NCI-H2196 treated with DMSO at 0.1 percent for 48 hours (cell line): ENCODE measurements at regions not wholly inside any gene's neighbourhood (a gene's known extent, or its start where the extent isn't known, plus 50 kb on each side); places are given as distances from the start of the nearest gene placed in this dataset.
"Not testable (repeated sequence)": the region's sequence is repeated elsewhere in the genome, so short reads cannot be mapped to it uniquely, and the experiment has no call there.

Experiments
- DNase-seq: peaks from one replicate; lab custom pipeline; 2025; ENCODE audit not compliant: unreplicated experiment; lab: John Stamatoyannopoulos, UW

DNA sequence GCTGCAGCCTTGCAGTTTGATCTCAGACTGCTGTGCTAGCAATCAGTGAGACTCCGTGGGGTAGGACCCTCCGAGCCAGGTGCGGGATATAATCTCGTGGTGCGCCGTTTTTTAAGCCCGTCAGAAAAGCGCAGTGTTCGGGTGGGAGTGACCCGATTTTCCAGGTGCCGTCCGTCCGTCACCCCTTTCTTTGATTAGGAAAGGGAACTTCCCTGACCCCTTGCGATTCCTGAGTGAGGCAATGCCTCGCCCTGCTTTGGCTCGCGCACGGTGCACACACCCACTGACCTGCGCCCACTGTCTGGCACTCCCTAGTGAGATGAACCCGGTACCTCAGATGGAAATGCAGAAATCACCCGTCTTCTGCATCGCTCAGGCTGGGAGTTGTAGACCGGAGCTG is 203.2 kb downstream of the SNCAIP start:
- not testable (repeated sequence) for DNase-seq

DNA sequence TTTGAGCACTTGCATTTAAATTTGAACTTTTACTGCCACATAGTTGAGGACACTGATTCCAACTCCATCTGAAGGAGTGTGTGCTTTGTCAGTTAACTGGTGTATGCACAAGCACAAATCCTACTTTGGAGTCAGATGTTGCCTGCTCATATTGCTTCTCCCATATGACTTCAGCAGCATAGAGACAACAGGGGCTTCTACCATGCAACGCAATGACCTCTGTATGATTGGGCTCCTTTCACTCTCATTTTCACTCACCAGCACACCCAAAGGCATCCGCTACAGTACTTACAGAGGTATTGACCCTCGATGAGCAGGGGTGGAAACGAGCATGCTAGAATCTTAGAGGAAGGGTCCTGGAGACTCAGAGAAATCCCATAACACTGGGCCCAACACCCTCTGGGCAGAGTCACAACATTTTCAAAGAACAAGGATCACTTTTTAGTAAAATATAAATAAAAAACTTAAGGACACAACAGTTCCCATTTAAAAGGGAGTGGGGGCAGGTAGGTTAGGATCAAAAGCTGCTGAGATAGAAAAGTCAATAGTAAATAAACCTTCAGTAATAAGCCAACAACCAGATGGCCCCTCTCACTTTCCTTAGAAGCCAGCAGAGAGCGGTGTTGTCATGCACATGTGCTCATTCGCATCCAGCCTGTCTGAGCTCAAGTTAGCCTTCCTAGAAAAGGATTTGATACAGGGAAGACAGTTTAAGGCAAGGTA is 203.8 kb downstream of the SNCAIP start:
- DNase-seq = peak; percentile 53

DNA sequence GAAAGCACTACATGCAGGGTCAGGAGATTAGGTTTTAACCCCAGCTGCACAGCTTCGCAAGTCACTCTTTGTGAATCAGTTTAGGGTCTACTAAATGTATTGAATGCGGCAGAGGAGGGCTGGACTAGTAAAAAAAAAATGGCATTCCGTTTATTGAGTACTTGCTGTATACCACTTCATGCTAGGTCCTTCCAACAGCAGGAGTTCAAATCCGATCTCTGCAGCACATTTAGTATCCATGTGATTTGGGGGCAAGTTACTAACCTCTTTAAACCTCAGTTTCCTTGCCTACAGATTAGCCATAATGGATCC is 204.4 kb downstream of the SNCAIP start:
- no peak for DNase-seq

DNA sequence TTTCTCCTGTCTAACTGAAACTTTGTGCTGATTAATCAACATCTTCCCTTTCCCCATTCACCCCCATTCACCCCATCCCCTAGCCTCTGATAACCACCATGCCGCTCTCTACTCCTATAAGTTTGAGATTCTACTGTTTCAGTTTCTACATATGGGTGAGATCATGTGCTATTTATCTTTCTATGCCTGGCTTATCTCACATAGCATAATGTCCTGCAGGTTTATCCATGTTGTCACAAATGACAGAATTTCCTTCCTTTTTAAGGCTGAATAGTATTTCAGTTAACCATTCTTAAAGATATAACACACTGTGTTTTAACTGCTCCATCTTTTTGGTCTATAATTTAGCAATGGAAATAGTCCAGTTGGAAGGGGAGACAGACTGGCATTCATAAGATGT is 205.1 kb downstream of the SNCAIP start:
- DNase-seq = no peak

DNA sequence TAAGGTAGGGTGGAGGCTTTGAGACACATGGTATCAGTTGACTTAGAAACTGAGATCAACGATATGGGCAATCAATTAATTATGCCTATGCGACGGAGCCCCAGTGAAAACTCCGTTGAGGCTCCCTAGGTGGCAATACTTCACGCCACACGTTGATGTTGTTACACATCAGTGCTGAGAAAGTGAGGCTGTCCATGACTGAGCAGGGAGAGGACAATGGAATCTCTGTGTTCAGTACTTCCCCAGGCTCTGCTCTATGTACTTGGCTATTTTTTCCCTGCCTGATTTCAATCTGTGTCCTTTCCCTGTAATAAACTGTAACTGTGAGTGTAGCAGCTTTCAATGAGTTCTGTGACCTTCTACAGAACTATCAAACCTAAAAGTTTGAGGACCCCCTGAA is 211.7 kb downstream of the SNCAIP start:
- no peak for DNase-seq

DNA sequence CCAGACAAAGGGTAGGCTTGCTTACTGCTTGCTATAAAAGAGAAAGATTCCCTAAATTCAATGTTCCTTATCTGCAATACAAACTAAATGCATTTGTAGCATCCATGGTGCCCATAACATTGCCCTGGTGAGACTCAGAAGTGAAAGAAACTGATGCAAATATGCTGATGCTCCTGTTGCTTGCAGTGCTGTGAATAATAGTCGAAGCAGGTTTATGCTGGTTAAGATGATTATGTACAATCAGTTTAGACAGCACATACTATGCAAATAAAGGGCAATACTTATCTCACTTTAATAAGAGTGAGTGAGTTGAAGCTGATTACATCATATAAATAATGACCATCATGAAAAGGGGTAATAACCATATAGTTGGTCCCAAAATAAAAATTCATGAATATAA is 215.5 kb downstream of the SNCAIP start:
- no peak for DNase-seq

DNA sequence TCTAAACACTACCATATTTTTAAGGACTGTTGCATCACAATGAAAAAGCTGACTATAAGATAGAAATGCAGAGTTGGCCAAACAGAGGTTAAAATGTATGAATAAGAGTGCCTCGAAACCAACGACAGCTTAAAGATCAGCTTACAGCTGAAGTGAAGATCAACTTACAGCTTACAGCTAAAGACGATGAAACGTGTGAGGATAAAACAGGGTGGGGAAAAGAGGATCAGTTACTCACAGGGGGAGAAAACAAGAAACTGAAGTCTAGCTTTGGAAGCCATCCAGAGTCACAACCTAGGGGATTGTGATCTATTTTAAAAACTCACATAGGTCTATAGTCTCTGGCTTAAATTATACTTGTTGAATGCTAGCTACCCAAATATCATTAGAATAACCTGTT is 220.0 kb downstream of the SNCAIP start:
- DNase-seq = no peak

DNA sequence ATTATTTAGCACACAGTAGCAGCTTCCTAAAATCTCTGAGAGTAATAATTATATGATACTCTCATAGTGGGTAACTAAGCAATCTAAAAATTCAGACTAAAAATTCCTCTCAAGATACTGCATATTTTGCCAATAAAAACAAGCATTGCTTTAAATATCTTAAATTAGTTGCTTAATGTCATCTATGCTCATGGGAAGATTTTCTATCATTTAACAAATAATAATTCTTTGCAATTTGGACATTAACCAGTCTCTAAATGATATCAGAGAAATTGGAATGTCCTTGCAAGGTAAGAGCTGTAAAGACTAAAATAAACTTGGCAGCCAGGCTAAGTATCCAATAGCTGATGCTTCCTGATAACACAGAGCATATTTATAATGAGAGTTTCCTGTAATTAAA is 221.8 kb downstream of the SNCAIP start:
- no peak for DNase-seq

DNA sequence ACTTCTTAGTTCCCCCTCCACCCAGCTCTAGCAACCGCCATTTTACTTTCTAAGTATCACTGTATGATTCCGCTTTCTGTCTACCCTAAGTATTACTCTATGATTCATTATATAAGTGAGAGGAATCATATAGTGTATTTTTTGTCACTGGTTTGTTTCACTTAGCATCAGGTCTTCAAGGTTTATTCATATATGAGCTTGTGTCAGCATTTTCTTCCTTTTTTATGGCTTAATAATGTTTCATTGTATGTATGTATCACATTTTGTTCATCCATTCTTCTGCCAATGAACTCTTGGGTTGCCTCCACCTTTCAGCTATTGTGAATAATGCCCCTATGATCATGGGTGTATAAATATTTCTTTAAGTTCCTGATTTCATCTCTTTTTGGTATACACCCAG is 222.8 kb downstream of the SNCAIP start:
- DNase-seq = no peak

DNA sequence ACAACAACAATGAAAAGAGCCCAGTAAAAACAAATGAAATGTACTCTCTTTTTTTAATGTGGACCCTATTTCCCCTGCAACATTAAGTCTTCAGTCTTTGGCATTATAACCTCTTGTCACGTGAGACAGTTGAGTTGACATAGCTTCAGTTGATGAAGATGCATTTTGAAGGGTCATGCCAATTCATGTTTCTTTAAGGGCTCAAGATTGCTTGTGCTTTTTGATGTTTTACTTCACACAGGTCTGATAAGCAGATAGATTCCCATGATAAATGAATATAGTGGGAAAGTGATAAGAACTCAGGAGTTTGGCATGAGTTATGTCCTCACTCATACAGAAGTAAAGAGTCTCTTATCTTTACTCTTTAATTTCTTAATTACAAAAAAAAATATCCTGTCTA is 229.4 kb downstream of the SNCAIP start:
- DNase-seq = no peak

DNA sequence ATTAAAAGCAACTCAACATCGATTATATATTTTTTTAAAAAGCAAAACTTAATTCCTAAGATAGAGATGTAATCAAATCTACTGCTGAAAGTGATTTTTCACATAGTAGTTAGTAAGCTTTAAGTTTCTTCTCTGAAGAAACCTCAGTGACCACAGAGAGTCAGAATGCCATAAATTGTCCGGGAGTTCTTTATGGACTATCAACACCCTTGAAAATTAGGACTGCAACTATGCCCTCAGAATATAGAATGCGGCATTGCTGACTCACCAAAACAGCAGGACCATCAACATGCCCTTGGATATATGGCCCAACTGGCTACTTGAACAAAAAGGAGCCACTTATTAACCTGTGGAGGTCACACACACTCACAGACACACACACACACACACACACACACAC is 228.9 kb upstream of the SNX2 start:
- no peak for DNase-seq

DNA sequence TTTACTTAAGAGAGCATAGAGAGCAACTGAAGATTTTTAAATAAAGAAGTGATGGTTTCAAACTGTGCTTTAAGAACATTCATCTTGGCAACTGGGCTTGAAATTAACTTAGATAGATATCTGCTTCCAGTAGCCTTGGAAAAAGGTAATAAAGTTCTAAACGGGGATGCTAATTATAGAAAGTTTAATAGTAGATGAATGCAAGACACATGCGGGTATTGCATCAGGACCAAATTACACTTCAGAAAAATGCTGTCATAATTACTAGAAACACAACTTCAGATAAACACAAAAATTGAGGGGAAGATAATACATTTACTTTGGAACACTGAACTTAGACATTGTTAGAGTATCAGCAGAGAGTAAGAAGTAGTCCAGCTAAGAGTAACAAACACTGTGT is 227.7 kb upstream of the SNX2 start:
- no peak for DNase-seq

DNA sequence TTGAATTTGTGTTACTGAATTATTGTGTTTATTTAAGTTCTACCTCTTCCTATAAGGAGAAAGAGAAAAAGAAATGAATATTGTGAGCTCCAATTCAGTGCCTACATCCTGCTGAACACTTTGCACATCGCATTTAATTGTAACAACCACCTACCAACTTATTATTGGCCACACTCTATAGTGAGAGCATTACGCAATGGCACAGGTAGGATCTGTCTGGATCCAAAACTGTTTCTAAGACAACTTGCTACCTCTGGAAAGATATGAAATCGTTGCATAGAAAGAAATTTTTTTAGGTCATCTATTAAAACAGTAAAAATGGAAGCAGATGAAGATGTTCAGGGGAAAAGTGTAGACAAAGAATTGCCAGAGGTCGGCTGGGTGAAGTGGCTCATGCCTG is 227.2 kb upstream of the SNX2 start:
- no peak for DNase-seq

DNA sequence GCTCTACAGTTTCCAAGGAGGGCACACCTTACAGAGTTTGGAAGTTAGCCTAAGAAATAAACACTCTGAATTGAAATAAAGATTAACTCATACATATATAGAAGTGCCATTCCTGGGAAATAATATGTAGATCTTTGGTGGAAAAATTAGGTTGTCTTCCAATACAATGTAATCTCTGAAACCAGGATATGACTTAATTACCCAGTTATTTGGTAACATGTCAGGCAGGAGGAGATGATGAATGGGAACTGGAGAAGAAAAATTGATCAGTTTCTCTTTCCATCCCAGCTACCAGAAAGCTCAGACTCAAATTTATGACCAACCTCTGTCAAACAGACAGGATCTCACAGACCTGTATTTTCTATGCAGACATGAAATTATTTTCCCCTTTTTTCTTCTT is 215.2 kb upstream of the SNX2 start:
- DNase-seq = no peak

DNA sequence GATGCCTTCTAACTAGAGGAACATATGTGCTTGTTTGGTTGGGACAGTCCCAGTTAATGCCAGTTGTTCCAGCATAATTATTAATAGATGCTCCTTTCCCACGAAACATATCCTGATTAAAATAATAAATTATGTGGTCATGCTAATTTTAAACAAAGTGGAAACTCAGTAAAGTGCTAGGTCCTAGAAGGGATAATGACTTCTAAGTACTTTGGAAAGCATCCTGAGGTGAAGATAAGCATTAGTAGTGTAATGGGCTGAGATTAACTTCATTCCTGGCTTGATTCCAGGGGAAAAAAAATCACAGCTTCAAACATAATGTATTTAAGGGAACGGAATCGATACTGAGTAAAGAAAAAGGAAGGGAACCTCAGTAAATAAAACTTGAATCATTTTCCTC is 213.7 kb upstream of the SNX2 start:
- DNase-seq = no peak

DNA sequence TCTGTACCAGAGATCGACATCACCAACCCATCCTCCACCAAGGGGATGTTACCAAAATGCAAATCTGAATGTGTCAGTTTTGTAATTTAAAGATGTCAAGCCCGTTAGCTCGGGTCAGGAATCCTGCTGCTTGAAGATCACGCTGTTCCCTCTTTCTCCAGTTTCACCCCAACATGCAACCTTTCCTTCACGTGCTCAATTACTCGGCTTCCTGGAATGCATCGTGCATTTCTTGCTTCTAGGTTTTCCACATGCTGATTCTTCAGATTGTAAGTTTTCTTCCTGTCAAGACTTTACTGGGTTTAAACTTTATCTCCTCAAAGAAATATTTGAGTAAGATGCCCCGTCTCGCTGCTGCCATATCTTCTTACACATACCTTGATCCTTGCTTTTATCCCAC is 209.5 kb upstream of the SNX2 start:
- no peak for DNase-seq

DNA sequence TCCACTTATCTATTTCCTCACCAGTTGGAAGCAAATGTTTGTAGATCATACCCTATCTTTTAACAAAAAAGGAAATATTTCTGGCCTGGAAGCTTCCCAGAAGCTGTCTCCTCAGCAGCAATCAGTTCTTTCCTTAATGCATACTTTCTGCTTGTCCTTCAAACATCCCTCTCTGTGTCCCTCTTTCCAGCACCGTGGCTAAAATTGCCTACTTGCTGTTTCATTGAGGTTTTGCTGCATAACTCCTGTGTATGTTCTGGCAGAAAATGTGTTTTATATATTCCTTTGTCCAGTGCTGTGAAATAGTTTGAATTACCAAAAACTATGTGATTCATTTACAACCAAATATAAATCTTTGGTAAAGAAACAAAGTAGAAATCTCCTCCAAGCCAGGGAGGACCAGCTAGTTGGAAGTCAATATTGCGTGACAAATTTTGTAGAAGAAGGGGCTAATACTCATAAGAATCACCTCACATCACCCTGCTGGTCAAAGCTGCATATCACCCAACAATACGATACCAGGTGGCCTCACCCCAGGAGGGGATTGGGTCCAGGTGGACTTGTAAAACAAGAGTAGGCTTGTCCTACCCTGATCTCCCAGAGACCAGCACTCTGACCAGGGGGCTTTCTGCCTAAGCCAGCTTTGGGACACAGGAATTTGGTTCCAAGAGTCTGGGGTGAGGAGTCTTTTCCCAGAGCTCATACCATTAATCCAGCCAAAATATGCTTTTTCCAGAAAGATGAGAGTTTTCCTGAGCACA is 198.4 kb upstream of the SNX2 start:
- no peak for DNase-seq

DNA sequence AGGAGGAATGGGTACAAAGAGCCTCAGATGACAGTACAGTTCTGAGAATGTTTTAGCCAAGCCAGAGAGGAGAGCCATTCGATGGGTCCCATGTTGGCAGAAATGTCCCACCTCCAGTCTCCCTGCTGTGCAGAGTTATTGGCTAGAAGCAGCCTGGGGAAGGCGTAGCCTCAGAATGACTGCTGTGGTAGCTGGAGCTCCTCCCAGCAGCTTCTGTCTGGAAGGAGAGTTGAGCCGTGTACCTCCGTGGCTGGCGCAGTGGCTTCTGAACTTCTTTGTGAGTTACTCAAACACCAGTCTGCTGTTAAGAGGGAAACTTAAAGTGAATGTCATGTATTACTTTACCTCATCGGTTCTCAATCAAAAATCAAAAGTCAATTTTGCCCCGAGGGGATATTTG is 193.3 kb upstream of the SNX2 start:
- no peak for DNase-seq

DNA sequence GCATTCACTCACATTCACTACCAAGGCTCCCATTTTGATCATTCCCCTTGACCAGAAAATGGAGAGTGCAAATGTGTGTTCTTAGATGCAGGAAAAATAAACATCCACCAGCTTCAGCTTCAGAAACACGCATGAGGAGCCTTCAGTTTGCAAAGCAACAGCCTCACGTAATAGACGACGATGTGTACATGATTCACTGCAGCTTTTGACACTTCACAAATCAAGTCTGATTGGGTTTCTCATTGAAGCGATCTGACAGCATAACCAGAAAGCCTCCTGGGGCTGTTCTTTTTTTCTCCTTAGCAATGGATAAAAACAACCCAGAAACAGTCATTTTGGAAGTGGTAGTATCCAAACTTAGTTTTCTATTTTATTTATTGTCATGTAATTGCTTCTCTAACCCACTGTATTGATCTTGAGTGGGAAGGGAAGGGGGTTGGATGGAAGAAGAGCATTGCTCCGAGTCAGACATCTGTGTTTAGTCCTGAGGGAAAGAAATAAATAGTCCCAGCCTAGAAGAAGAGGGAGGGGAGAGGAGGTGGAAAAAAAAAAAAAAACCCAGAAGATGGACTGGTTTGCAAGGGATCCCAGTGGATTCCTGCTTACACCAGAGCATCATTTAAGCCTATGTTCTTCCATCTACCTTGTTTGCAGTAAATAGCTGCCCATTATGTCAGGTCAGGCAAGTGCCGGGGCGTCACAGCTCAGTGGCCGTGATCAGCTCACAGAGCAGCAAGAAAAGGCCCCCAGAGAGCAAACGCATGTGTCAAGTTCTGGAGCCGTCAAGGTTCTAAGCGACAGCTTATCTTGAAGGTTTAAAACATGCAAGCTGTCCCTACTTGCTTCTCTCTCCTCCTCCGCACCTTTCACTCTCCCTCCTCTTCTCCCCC is 190.2 kb upstream of the SNX2 start:
- DNase-seq = no peak

DNA sequence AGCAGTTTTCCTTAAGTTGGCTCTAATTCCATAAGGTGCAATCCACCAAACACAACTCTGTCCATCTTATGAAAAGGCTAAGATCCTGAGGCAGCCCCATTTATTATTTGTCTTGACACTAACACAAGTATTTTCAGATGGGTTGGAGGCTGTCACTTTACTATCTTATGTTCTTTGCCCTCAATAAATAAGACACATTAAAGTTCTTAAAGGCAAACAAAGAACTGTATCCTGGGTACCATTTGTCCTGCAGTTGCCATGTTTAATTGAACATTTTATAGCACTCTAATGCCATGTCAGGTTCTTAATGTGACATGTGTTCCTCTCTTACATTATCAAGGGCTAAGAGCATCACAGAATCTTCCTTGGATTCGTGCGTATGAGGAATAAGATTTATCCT is 189.5 kb upstream of the SNX2 start:
- DNase-seq = no peak

DNA sequence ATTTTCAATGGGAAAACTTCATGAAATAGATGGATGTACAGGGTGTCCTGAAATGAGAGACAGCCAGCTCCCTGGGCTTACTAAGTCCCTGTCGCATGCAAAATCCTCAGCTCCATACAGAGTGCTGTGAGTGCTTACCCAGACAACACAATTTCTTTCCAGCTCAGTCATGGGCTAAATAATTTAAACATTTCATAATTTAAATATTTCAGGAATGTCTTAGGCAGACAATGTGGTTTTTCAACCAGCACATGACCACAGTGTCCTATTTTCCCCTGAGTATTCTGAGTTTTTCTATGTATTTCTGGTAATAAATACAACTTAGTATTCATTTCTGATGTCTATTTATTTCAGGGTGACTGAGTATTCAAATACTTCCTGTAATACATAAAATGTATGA is 188.5 kb upstream of the SNX2 start:
- DNase-seq = no peak

DNA sequence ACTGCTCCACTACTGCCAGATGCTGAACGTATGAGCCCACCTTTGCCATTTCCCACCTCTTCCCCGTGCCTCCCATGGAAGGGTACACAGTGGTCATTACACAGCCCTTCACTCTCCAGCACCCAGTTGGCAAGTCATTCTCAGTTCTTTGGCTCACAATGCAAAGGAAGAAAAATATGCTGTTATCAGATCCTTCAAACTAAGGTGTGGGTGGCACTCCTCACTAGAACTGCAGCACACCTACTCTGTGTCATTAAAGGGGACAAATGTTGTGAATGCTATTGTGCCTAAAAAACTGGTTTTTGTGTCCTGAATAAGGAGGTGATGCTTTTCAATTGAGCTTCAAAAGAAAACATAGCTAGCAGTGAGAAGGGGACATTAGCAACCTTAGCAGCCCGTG is 183.1 kb upstream of the SNX2 start:
- DNase-seq = no peak
